H1 (cell line): ENCODE measurements at regions not wholly inside any gene's neighbourhood (a gene's known extent, or its start where the extent isn't known, plus 50 kb on each side); places are given as distances from the start of the nearest gene placed in this dataset.

Source experiments
- CTCF ChIA-PET: fragments of 300-600 bp; sonication (Branson Sonifier 250); formaldehyde crosslinking; loops from one replicate; lab custom pipeline; 2021; ENCODE audit not compliant: partially characterized antibody; lab: Charles Lee
- POLR2A ChIA-PET: fragments of 300-600 bp; sonication (Branson Sonifier 250); formaldehyde crosslinking; loops from one replicate; lab custom pipeline; 2021; ENCODE audit warnings: inconsistent platforms; ENCODE audit not compliant: partially characterized antibody; lab: Charles Lee
- DNase-seq, 2 experiments: peaks; one replicate each; pipeline versions ENCODE4 v3.0.0 to v3.0.0-alpha.2; 2010 to 2022; ENCODE audit warnings: low spot score in 2 of 2, low read depth in 1 of 2, mixed read lengths in 1 of 2
- FAIRE-seq: peaks from 2 replicates; lab custom pipeline; 2011; peaks lifted over from hg19 to GRCh38; lab: Jason Lieb, UNC
- H2AFZ ChIP-seq: 2 replicates; pipeline ENCODE4 v1.8.1; 2012; ENCODE audit warnings: low read length, inconsistent platforms
- H2AK5ac ChIP-seq: 2 replicates; pipeline ENCODE4 v1.6.1; 2013; ENCODE audit warnings: low read depth, low read length
- H2BK120ac ChIP-seq: replicated peaks from 2 replicates; pipeline ENCODE3; 2013; ENCODE audit warnings: low read depth, low read length, inconsistent platforms
- H2BK12ac ChIP-seq: 2 replicates; pipeline ENCODE4 v1.6.1; 2013; ENCODE audit warnings: low read depth, low read length
- H2BK15ac ChIP-seq: 2 replicates; pipeline ENCODE4 v1.6.1; 2013; ENCODE audit warnings: low read length
- H2BK20ac ChIP-seq: 2 replicates; pipeline ENCODE4 v1.6.1; 2013; ENCODE audit warnings: low read length
- H2BK5ac ChIP-seq: 2 replicates; pipeline ENCODE4 v1.6.1; 2013; ENCODE audit warnings: low read depth, low read length
- H3K14ac ChIP-seq: 2 replicates; pipeline ENCODE4 v1.6.1; 2013; ENCODE audit warnings: inconsistent platforms; ENCODE audit not compliant: insufficient read length
- H3K18ac ChIP-seq: 2 replicates; pipeline ENCODE4 v1.6.1; 2013; ENCODE audit warnings: low read length; ENCODE audit errors: extremely low read depth
- H3K23ac ChIP-seq: 2 replicates; pipeline ENCODE4 v1.6.1; 2013; ENCODE audit warnings: inconsistent platforms; ENCODE audit not compliant: insufficient read length
- H3K23me2 ChIP-seq: 2 replicates; pipeline ENCODE4 v1.6.1; 2013; ENCODE audit warnings: low read depth, low read length
- H3K27ac ChIP-seq: 2 replicates; pipeline ENCODE4 v1.6.1; 2011; ENCODE audit warnings: low read depth, low read length, inconsistent platforms
- H3K27me3 ChIP-seq, 4 experiments: replicated peaks in 1 of 4; 1 replicate in 1 of 4; 2 replicates in 3 of 4; pipeline versions ENCODE4 v1.6.1 to v1.8.1; 2011 to 2013; ENCODE audit warnings: low read length in 3 of 4, mild to moderate bottlenecking in 3 of 4, inconsistent platforms in 2 of 4, mixed read lengths in 2 of 4, moderate library complexity in 1 of 4; ENCODE audit not compliant: control insufficient read depth in 3 of 4, insufficient read depth in 3 of 4; ENCODE audit errors: extremely low read depth in 1 of 4
- H3K36me3 ChIP-seq, 4 experiments: 2 replicates each; pipeline versions ENCODE4 v1.6.1 to v1.8.1; 2011 to 2013; ENCODE audit warnings: mild to moderate bottlenecking in 4 of 4, low read length in 3 of 4, moderate library complexity in 2 of 4, control low read depth in 1 of 4, inconsistent platforms in 1 of 4; ENCODE audit not compliant: insufficient read depth in 4 of 4, control insufficient read depth in 2 of 4
- H3K4ac ChIP-seq: replicated peaks from 2 replicates; pipeline ENCODE3; 2013; ENCODE audit warnings: low read length, low read depth, mixed read lengths, inconsistent platforms; ENCODE audit not compliant: insufficient read length
- H3K4me1 ChIP-seq, 4 experiments: replicated peaks in 1 of 4; 1 replicate in 1 of 4; 2 replicates in 3 of 4; pipeline versions ENCODE4 v1.6.1 to v1.8.1; 2011 to 2013; ENCODE audit warnings: low read length in 3 of 4, inconsistent platforms in 2 of 4, mixed read lengths in 1 of 4; ENCODE audit not compliant: insufficient read depth in 4 of 4, control insufficient read depth in 3 of 4
- H3K4me2 ChIP-seq, 2 experiments: 2 replicates each; pipeline versions ENCODE4 v1.6.1 to v1.8.1; 2011 to 2013; ENCODE audit warnings: low read depth in 2 of 2, low read length in 2 of 2, control low read depth in 1 of 2, inconsistent platforms in 1 of 2, mild to moderate bottlenecking in 1 of 2; ENCODE audit not compliant: insufficient read depth in 1 of 2
- H3K4me3 ChIP-seq, 4 experiments: fragments of 200-600, 300-600 bp in 1 of 4; sonication (generic), shearing (Covaris generic), sonication (Bioruptor Twin) in 1 of 4; 2 replicates each; pipeline versions ENCODE4 v1.5.1 to v1.8.1; 2011 to 2016; ENCODE audit warnings: low read length in 4 of 4, low read depth in 3 of 4, control low read depth in 2 of 4, inconsistent platforms in 2 of 4, mild to moderate bottlenecking in 2 of 4, mixed read lengths in 1 of 4, moderate library complexity in 1 of 4; ENCODE audit not compliant: insufficient read depth in 2 of 4; ENCODE audit errors: extremely low read depth in 1 of 4
- H3K56ac ChIP-seq: replicated peaks from 2 replicates; pipeline ENCODE3; 2013; ENCODE audit warnings: low read depth, mild to moderate bottlenecking, mixed read lengths, low read length, inconsistent platforms; ENCODE audit not compliant: insufficient read length
- H3K79me1 ChIP-seq: 2 replicates; pipeline ENCODE4 v1.6.1; 2013; ENCODE audit warnings: low read depth, low read length, control low read depth
- H3K79me2 ChIP-seq, 2 experiments: 2 replicates each; pipeline versions ENCODE4 v1.6.1 to v1.8.1; 2012 to 2013; ENCODE audit warnings: low read length in 2 of 2, mild to moderate bottlenecking in 2 of 2, inconsistent platforms in 1 of 2; ENCODE audit not compliant: insufficient read depth in 2 of 2, control insufficient read depth in 1 of 2
- H3K9ac ChIP-seq, 4 experiments: replicated peaks in 1 of 4; 1 replicate in 1 of 4; 2 replicates in 3 of 4; pipeline versions ENCODE4 v1.6.1 to v1.8.1; 2011 to 2013; ENCODE audit warnings: low read depth in 3 of 4, low read length in 3 of 4, control low read depth in 2 of 4, mild to moderate bottlenecking in 2 of 4, moderate library complexity in 2 of 4, inconsistent platforms in 1 of 4; ENCODE audit errors: extremely low read depth in 1 of 4
- H3K9me3 ChIP-seq, 2 experiments: 2 replicates each; pipeline versions ENCODE4 v1.6.1 to v1.8.1; 2012 to 2013; ENCODE audit warnings: mild to moderate bottlenecking in 2 of 2, moderate library complexity in 2 of 2, control low read depth in 1 of 2, inconsistent platforms in 1 of 2, low read depth in 1 of 2, low read length in 1 of 2, mixed read lengths in 1 of 2; ENCODE audit not compliant: insufficient read depth in 2 of 2
- H4K20me1 ChIP-seq, 2 experiments: replicated peaks in 1 of 2; 2 replicates each; pipeline versions ENCODE3 to v1.8.1; 2011 to 2013; ENCODE audit warnings: inconsistent platforms in 2 of 2, low read length in 2 of 2, mild to moderate bottlenecking in 1 of 2; ENCODE audit not compliant: insufficient read depth in 2 of 2, control insufficient read depth in 1 of 2
- H4K5ac ChIP-seq: 2 replicates; pipeline ENCODE4 v1.6.1; 2013; ENCODE audit warnings: low read length, low read depth, mixed read lengths, inconsistent platforms; ENCODE audit not compliant: insufficient read length
- H4K8ac ChIP-seq: 2 replicates; pipeline ENCODE4 v1.8.0; 2013; ENCODE audit warnings: mild to moderate bottlenecking, moderate library complexity, low read length, inconsistent platforms; ENCODE audit not compliant: insufficient read depth; ENCODE audit errors: extremely low read depth
- H4K91ac ChIP-seq: replicated peaks from 2 replicates; pipeline ENCODE3; 2013; ENCODE audit warnings: low read length, mixed read lengths, inconsistent platforms; ENCODE audit not compliant: insufficient read length
- ASH2L ChIP-seq: fragments of 200-600, 300-600 bp; sonication (generic); IDR thresholded peaks from one replicate; pipeline ENCODE4 v1.7.1; 2017; ENCODE audit warnings: low read length
- EZH2 ChIP-seq: fragments of 200-600 bp; sonication (generic); IDR thresholded peaks from 2 replicates; pipeline ENCODE4 v1.7.1; 2012; ENCODE audit warnings: low read depth, mild to moderate bottlenecking, moderate library complexity, low read length, inconsistent platforms; ENCODE audit not compliant: severe bottlenecking
- NANOG ChIP-seq: IDR thresholded peaks from 2 replicates; pipeline ENCODE4 v1.6.1; 2011; ENCODE audit warnings: low read length, low read depth, mild to moderate bottlenecking, inconsistent platforms; ENCODE audit not compliant: insufficient read depth, poor library complexity, severe bottlenecking
- POU5F1 ChIP-seq: IDR thresholded peaks from 2 replicates; pipeline ENCODE4 v1.6.1; 2011; ENCODE audit warnings: low read depth, mild to moderate bottlenecking, low read length, moderate library complexity
- SP2 ChIP-seq: IDR thresholded peaks from 2 replicates; pipeline ENCODE4 v1.6.1; 2012; ENCODE audit warnings: mild to moderate bottlenecking, low read length, inconsistent platforms
- SP4 ChIP-seq: IDR thresholded peaks from 2 replicates; pipeline ENCODE4 v1.6.1; 2012; ENCODE audit warnings: low read length, inconsistent platforms
- SUZ12 ChIP-seq: fragments of 200-600 bp; sonication (generic); IDR thresholded peaks from 2 replicates; pipeline ENCODE4 v1.6.1; 2012; ENCODE audit warnings: mild to moderate bottlenecking, inconsistent platforms, low read length, moderate library complexity, mixed read lengths
- TCF12 ChIP-seq: IDR thresholded peaks from 2 replicates; pipeline ENCODE4 v1.6.1; 2011; ENCODE audit warnings: low read depth, mild to moderate bottlenecking, low read length
- USF2 ChIP-seq: IDR thresholded peaks from 2 replicates; pipeline ENCODE4 v1.6.1; 2011; ENCODE audit warnings: low read length, improper control_type of control experiment
- WGBS, 2 experiments: shearing (Covaris generic) in 1 of 2; methylation state at CpG; one replicate each; pipeline versions ENCODE4 v1.1.6 to v1.1.7; 2013 to 2015; ENCODE audit warnings: low lambda C conversion rate in 2 of 2, mixed read lengths in 2 of 2, inconsistent platforms in 1 of 2, low coverage in 1 of 2, missing lambda C conversion rate in 1 of 2; ENCODE audit not compliant: insufficient replicate concordance in 2 of 2, insufficient coverage in 1 of 2, insufficient read length in 1 of 2; ENCODE audit errors: extremely low coverage in 1 of 2, missing lambda C conversion rate in 1 of 2; 5-methylcytosine and 5-hydroxymethylcytosine counted together

DNA sequence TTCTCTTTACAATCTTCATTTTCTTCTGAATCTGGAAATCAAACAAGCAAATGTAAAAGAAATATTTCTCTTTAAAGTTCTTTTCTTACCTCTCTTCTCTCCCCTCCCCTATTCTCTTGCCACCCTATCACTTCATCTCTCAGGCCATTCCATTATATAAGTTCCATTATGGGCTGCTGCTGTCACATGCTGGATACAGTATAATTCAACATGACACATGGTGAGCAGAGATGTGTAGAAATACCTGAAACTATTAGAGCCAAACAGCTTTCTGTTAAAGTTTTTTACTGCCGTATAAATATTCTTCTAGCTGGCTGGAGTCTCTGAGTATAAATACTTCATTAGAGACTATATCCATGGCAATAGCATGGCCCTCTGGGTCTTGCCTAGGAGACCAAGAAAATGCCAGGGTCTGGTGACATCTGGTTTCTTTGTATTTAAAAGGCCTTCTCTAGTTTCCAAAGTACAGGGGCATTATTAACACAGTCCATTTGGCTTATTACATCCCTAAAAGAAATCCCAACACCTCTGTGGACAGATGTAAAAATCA, 139.6 kb downstream of the TFAP2B start:
- Histone ChIP-seq H3K4me3 (no peak overlapping the region), H3K56ac (no peak overlapping the region), H3K4ac (no peak overlapping the region), H3K4me1 (peaks cover 0 to 5% (median 2%) of the 10 kb centered on the region in 4 experiments; a peak in 3 of 7 replicates), H3K27ac (no peak overlapping the region), H3K9me3 (no peaks in the 10 kb centered on the region), H2AK5ac (no peak overlapping the region), H4K8ac (no peak overlapping the region), H3K79me1 (no peaks in the 10 kb centered on the region), H2BK20ac (no peak overlapping the region), H3K79me2 (no peaks in the 10 kb centered on the region), H2AFZ (no peak overlapping the region), H4K20me1 (no peaks in the 10 kb centered on the region), H2BK120ac (no peak overlapping the region), H4K91ac (no peak overlapping the region), H3K4me2 (no peak overlapping the region), H2BK15ac (no peak overlapping the region), H2BK12ac (no peak overlapping the region), H3K9ac (no peak overlapping the region), H3K23me2 (no peaks in the 10 kb centered on the region), H3K18ac (no peak overlapping the region), H4K5ac (no peak overlapping the region), H3K14ac (no peak overlapping the region), H2BK5ac (no peak overlapping the region), H3K23ac (no peak overlapping the region), H3K36me3 (no peaks in the 10 kb centered on the region), H3K27me3 (no peaks in the 10 kb centered on the region)
- ChIA-PET CTCF (interaction anchor here (0.8 to 1.3 kb wide), 2 partner anchors 25 to 65 kb away, joined by 3 read pairs; no protein-coding TSS in a partner anchor), POLR2A (no interaction called here)
- TF ChIP-seq SP4 (no peak), POU5F1 (no peak), TCF12 (no peak), SUZ12 (no peak), USF2 (no peak), NANOG (no peak), ASH2L (no peak), EZH2 (no peak), SP2 (no peak)
- FAIRE-seq (no peak), DNase-seq (no peak)
- 100% methylated on average over 1 of the region's 1 CpG; no CpG with 5 or more reads in 1 of the 2 experiments for WGBS, 2 experiments
